Adrenal gland (tissue), 9 donors: ENCODE measurements at regions not wholly inside any gene's neighbourhood (a gene's known extent, or its start where the extent isn't known, plus 50 kb on each side); places are given as distances from the start of the nearest gene placed in this dataset.

Source experiments
- DNase-seq, 7 donors: peaks; one replicate each; pipeline ENCODE4 v3.0.0-alpha.2; 2019 to 2020
- H3K27ac ChIP-seq, 5 donors: fragments of 200-600 bp; sonication (generic) in 4 of 5; 1 replicate in 3 of 5; 2 replicates in 2 of 5; pipeline versions ENCODE4 v1.5.1 to v1.8.0; 2016 to 2020; ENCODE audit warnings: mild to moderate bottlenecking in 1 of 5
- H3K27me3 ChIP-seq: fragments of 200-600 bp; 2 replicates; pipeline ENCODE4 v1.8.0; 2021
- H3K36me3 ChIP-seq, 2 donors: fragments of 200-600 bp; replicated peaks in 1 of 2; 1 replicate in 1 of 2; 2 replicates in 1 of 2; pipeline versions ENCODE4 v1.5.1 to v1.8.0; 2018 to 2022
- H3K4me1 ChIP-seq, 2 donors: fragments of 200-600 bp; replicated peaks in 1 of 2; 1 replicate in 1 of 2; 2 replicates in 1 of 2; pipeline versions ENCODE4 v1.5.1 to v1.8.0; 2018 to 2021
- H3K4me3 ChIP-seq, 4 donors: fragments of 200-600 bp; sonication (generic) in 3 of 4; one replicate each; pipeline ENCODE4 v1.5.1; 2016 to 2018
- H3K9me3 ChIP-seq, 3 donors: fragments of 200-600 bp; sonication (generic) in 1 of 3; replicated peaks in 1 of 3; 1 replicate in 2 of 3; 2 replicates in 1 of 3; pipeline versions ENCODE4 v1.5.1 to v1.8.0; 2016 to 2021
- POLR2A ChIP-seq, 2 donors: fragments of 450-650 bp; IDR thresholded peaks; one replicate each; pipeline ENCODE4 v1.6.1; 2017; ENCODE audit warnings: antibody characterized with exemption in 2 of 2, mild to moderate bottlenecking in 2 of 2, moderate library complexity in 1 of 2
- WGBS, 4 donors: extraction: QIAGEN DNeasy Blood & Tissue Kit in 2 of 4; methylation state at CpG; one replicate each; pipeline versions ENCODE4 v1.1.5 to v1.1.7; 2013 to 2017; 5-methylcytosine and 5-hydroxymethylcytosine counted together
- intact Hi-C, 2 donors: fragments of 100-400 bp; cut with DNase I; formaldehyde crosslinking; loops; one replicate each; pipeline versions ENCODE4 v1.14.1 to v1.15.0; 2022 to 2023
- TF ChIP-seq, protein P1 (sequence below), 6 experiments: fragments of 450-650 bp in 4 of 6; fragments of 200-600 bp in 2 of 6; sonication (generic) in 1 of 6; IDR thresholded peaks; 1 replicate in 5 of 6; 2 replicates in 1 of 6; pipeline versions ENCODE4 v1.5.1 to v1.8.0; 2016 to 2021; ENCODE audit warnings: antibody characterized with exemption in 6 of 6, mild to moderate bottlenecking in 2 of 6, moderate library complexity in 1 of 6
- donor health status: healthy with polysubstance abuse.
- donor health status: Bipolar disorder and iron deficiency.
- donor health status: DM: yes; HTN: yes; CAD: no.
- donor health status: DM: no; HTN: no; CAD: no.
- donor health status: DM: no; HTN: no; CAD: no.

DNA sequence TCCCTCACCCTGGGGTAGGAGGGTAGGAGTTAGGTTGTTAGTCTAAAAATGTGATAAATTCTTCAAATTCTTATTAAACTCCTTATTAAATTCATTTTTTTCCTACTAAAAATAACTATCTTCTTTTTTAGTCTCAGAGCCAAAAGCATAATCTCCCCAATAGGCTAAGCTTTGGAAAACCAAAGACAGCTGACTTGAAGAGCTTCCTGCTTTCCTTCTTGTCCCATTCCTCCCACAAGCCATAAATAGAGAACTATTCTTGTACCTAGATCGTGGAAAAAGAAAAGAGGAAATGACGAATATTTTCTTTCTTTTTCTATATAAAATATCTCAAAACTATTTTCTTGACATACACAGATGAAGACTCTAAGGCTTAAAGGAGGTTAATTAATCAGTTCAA lies 486.9 kb downstream of the CDH8 start:
- Histone ChIP-seq H3K4me3 (no peak overlapping the region), H3K9me3 (no peaks in the 10 kb centered on the region), H3K4me1 (no peaks in the 10 kb centered on the region), H3K27ac (no peak overlapping the region), H3K36me3 (no peaks in the 10 kb centered on the region), H3K27me3 (no peaks in the 10 kb centered on the region)
- 36 to 58% (median 49%) methylated on average over 2 of the region's 2 CpGs for WGBS, 4 donors
- TF ChIP-seq POLR2A (IDR thresholded peaks at IDR 0.05): no peak
- TF ChIP-seq, protein P1, sequence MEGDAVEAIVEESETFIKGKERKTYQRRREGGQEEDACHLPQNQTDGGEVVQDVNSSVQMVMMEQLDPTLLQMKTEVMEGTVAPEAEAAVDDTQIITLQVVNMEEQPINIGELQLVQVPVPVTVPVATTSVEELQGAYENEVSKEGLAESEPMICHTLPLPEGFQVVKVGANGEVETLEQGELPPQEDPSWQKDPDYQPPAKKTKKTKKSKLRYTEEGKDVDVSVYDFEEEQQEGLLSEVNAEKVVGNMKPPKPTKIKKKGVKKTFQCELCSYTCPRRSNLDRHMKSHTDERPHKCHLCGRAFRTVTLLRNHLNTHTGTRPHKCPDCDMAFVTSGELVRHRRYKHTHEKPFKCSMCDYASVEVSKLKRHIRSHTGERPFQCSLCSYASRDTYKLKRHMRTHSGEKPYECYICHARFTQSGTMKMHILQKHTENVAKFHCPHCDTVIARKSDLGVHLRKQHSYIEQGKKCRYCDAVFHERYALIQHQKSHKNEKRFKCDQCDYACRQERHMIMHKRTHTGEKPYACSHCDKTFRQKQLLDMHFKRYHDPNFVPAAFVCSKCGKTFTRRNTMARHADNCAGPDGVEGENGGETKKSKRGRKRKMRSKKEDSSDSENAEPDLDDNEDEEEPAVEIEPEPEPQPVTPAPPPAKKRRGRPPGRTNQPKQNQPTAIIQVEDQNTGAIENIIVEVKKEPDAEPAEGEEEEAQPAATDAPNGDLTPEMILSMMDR (IDR thresholded peaks at IDR 0.05): no peak
- DNase-seq: no peak
- intact Hi-C loops: no loop called here

DNA sequence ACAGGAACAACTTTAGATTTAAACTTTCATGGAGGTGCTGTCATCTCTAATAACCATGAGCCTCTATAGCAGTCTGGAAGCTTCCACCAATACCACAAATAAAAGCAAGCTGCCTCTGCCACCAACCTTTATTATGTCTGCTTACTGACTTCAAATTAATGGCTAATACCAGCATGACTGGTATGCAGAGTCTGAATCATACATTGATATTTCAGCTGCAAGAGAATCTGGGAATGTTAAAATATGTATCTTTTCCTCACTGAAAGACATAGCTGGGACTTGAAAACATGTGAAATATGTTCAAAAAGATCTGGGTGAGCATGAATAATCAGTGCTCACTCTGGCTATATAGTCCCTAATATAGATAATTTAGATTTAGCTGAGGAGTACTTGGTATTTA lies 488.6 kb downstream of the CDH8 start:
- TF ChIP-seq, protein P1 (IDR thresholded peaks at IDR 0.05): no peak
- TF ChIP-seq POLR2A (IDR thresholded peaks at IDR 0.05): no peak
- Histone ChIP-seq H3K36me3 (no peaks in the 10 kb centered on the region), H3K27ac (no peak overlapping the region), H3K27me3 (no peaks in the 10 kb centered on the region), H3K4me3 (no peak overlapping the region), H3K4me1 (no peaks in the 10 kb centered on the region), H3K9me3 (no peaks in the 10 kb centered on the region)
- intact Hi-C loops: no loop called here
- no peak for DNase-seq

GRCh38 chr16:61544165-61544564 lies 492.1 kb downstream of the CDH8 start:
- H3K4me3 ChIP-seq: no peak overlapping the region
- DNase-seq: no peak
- 51 to 62% (median 57%) methylated on average over 2 of the region's 2 CpGs for WGBS, 4 donors
- H3K36me3 ChIP-seq: no peaks in the 10 kb centered on the region
- intact Hi-C loops: no loop called here
- TF ChIP-seq, protein P1 (IDR thresholded peaks at IDR 0.05): no peak
- no peak for TF ChIP-seq POLR2A (IDR thresholded peaks at IDR 0.05)
- H3K27ac ChIP-seq: no peak overlapping the region
- no peaks in the 10 kb centered on the region for H3K4me1 ChIP-seq
- no peaks in the 10 kb centered on the region for H3K9me3 ChIP-seq
- no peaks in the 10 kb centered on the region for H3K27me3 ChIP-seq

DNA sequence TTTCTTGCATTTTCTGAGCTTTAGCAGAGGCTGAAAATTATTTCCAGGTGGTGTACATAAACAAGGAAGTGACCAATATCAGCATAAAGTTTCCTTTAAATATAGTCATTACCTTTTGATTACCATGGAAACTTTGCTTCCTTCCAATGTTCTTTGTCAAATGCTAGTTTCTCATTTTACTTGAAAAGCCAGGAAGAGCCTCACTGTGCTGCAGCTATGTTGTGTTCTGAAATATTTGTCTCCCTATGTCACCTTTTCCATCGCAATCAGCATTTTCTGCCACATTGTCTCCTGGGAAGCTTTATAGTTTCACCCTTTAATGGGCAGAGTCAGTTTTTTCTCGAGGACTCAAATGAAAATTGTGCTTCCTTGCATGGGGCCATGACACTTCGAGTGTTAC lies 496.0 kb downstream of the CDH8 start:
- DNase-seq: no peak
- Histone ChIP-seq H3K27me3 (no peaks in the 10 kb centered on the region), H3K9me3 (no peaks in the 10 kb centered on the region), H3K4me1 (no peaks in the 10 kb centered on the region), H3K4me3 (no peak overlapping the region), H3K27ac (no peak overlapping the region), H3K36me3 (no peaks in the 10 kb centered on the region)
- 55 to 72% (median 68%) methylated on average over 3 of the region's 3 CpGs for WGBS, 4 donors
- TF ChIP-seq, protein P1 (IDR thresholded peaks at IDR 0.05): no peak
- no peak for TF ChIP-seq POLR2A (IDR thresholded peaks at IDR 0.05)
- intact Hi-C loops: no loop called here
